Ovary (tissue), 7 donors: ENCODE measurements at regions not wholly inside any gene's neighbourhood (a gene's known extent, or its start where the extent isn't known, plus 50 kb on each side); places are given as distances from the start of the nearest gene placed in this dataset.

Experiments used
- DNase-seq, 5 donors: peaks; one replicate each; pipeline ENCODE4 v3.0.0-alpha.2; 2019 to 2020
- H3K27ac ChIP-seq, 2 donors: fragments of 200-600 bp; one replicate each; pipeline versions ENCODE4 v1.5.1 to v1.8.0; 2019 to 2022
- H3K27me3 ChIP-seq: fragments of 200-600 bp; one replicate; pipeline ENCODE4 v1.8.0; 2022
- H3K36me3 ChIP-seq: fragments of 200-600 bp; sonication (generic); one replicate; pipeline ENCODE4 v1.5.1; 2019
- H3K4me1 ChIP-seq: one replicate; pipeline ENCODE4 v1.8.1; 2013; ENCODE audit warnings: mild to moderate bottlenecking, moderate library complexity; ENCODE audit not compliant: insufficient read depth
- H3K4me3 ChIP-seq: fragments of 200-600 bp; sonication (generic); one replicate; pipeline ENCODE4 v1.5.1; 2017
- H3K9me3 ChIP-seq, 2 donors: fragments of 200-600 bp in 1 of 2; sonication (generic) in 1 of 2; one replicate each; pipeline versions ENCODE4 v1.5.1 to v1.8.1; 2013 to 2019; ENCODE audit warnings: mild to moderate bottlenecking in 1 of 2, moderate library complexity in 1 of 2
- EP300 ChIP-seq: sonication (generic); formaldehyde crosslinking; IDR thresholded peaks from one replicate; pipeline ENCODE4 v1.6.1; 2017; ENCODE audit warnings: antibody characterized with exemption
- POLR2A ChIP-seq: fragments of 450-650 bp; IDR thresholded peaks from one replicate; pipeline ENCODE4 v1.6.1; 2017; ENCODE audit warnings: antibody characterized with exemption, mild to moderate bottlenecking, moderate library complexity
- WGBS, 3 donors: extraction: QIAGEN DNeasy Blood & Tissue Kit in 1 of 3; methylation state at CpG; one replicate each; pipeline versions ENCODE4 v1.1.5 to v1.1.7; 2013 to 2017; 5-methylcytosine and 5-hydroxymethylcytosine counted together
- intact Hi-C, 4 donors: fragments of 100-400 bp; cut with DNase I; formaldehyde crosslinking; loops; one replicate each; pipeline versions ENCODE4 v1.11.0 to v1.15.1; 2022 to 2023
- TF ChIP-seq, protein P1 (sequence below), 3 donors: fragments of 450-650 bp in 2 of 3; fragments of 200-600 bp in 1 of 3; IDR thresholded peaks; one replicate each; pipeline versions ENCODE4 v1.5.1 to v1.8.0; 2016 to 2022; ENCODE audit warnings: antibody characterized with exemption in 3 of 3, mild to moderate bottlenecking in 1 of 3
- donor health status: DM: no; HTN: no; CAD: no; lungs with moderate emphysema.
- donor health status: DM: no; HTN: no; CAD: no.
- donor health status: Bipolar disorder and iron deficiency.
- donor health status: DM: no; HTN: no; CAD: no.
- donor health status: DM: yes; HTN: yes; CAD: no.

- 29 to 32% (median 30%) methylated on average over 5 of the region's 5 CpGs for WGBS, 3 donors
- no peaks in the 10 kb centered on the region for H3K27me3 ChIP-seq
- H3K27ac ChIP-seq = no peak overlapping the region
- intact Hi-C loops = no loop called here
- DNase-seq = no peak
- no peaks in the 10 kb centered on the region for H3K4me1 ChIP-seq
- no peak overlapping the region for H3K4me3 ChIP-seq
- no peaks in the 10 kb centered on the region for H3K36me3 ChIP-seq
- no peaks in the 10 kb centered on the region for H3K9me3 ChIP-seq
- TF ChIP-seq POLR2A (no peak), EP300 (no peak)
- TF ChIP-seq, protein P1, sequence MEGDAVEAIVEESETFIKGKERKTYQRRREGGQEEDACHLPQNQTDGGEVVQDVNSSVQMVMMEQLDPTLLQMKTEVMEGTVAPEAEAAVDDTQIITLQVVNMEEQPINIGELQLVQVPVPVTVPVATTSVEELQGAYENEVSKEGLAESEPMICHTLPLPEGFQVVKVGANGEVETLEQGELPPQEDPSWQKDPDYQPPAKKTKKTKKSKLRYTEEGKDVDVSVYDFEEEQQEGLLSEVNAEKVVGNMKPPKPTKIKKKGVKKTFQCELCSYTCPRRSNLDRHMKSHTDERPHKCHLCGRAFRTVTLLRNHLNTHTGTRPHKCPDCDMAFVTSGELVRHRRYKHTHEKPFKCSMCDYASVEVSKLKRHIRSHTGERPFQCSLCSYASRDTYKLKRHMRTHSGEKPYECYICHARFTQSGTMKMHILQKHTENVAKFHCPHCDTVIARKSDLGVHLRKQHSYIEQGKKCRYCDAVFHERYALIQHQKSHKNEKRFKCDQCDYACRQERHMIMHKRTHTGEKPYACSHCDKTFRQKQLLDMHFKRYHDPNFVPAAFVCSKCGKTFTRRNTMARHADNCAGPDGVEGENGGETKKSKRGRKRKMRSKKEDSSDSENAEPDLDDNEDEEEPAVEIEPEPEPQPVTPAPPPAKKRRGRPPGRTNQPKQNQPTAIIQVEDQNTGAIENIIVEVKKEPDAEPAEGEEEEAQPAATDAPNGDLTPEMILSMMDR (IDR thresholded peaks at IDR 0.05) = no peak
Measured at GRCh38 chr5:62041156-62041756, 264.8 kb upstream of the KIF2A start.

DNA sequence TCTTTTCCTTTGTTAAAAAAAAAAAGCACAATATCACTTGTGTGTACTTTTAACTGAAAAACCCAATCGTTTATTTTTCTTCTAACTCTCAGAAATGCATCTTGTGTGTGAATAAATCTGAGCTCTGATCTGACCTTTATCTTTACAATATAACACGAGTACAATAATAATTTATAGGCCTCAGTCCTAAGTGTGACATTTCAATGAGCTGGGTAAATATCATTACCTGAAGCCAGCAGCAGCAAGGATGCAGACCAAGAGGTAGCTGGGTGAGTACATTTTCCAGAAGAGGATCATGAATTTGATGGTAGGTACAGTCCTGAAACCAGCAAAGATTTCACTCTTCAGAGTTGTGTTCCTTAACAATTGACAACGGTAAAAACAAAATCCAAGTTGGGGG lies 264.0 kb upstream of the KIF2A start:
- Histone ChIP-seq H3K36me3 (no peaks in the 10 kb centered on the region), H3K4me3 (no peak overlapping the region), H3K4me1 (no peaks in the 10 kb centered on the region), H3K27me3 (no peaks in the 10 kb centered on the region), H3K27ac (no peak overlapping the region), H3K9me3 (no peaks in the 10 kb centered on the region)
- intact Hi-C loops = no loop called here
- WGBS, 3 donors = 30 to 39% (median 32%) methylated on average over 3 of the region's 3 CpGs
- TF ChIP-seq EP300 = no peak
- no peak for TF ChIP-seq POLR2A
- TF ChIP-seq, protein P1 (IDR thresholded peaks at IDR 0.05) = no peak
- DNase-seq = no peak

GRCh38 chr5:62043289-62044280 lies 262.4 kb upstream of the KIF2A start:
- WGBS, 3 donors = 13 to 20% (median 16%) methylated on average over 4 of the region's 4 CpGs
- H3K4me3 ChIP-seq = no peak overlapping the region
- DNase-seq = no peak

DNA sequence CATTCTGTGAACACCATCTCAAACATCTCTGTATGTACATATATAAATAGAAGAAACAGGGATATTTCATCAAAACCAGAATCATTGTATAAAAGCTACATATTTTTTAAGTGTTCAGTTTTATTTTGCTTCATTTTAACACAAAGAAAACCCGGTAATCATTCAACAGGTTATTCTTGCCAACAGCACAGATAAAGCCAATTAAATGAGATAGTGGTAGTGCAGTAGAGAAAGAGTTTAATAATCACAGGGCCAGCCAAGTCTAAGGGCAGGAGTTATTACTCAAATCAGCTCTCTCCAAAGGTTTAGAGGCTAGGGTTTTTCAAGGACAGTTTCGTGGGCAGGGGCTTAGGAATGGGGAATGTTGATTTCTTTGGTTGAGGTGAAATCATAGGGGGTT lies 261.0 kb upstream of the KIF2A start:
- intact Hi-C loops = no loop called here
- 13 to 26% (median 17%) methylated on average over 2 of the region's 2 CpGs for WGBS, 3 donors
- Histone ChIP-seq H3K4me1 (no peaks in the 10 kb centered on the region), H3K4me3 (no peak overlapping the region), H3K27ac (no peak overlapping the region), H3K36me3 (no peaks in the 10 kb centered on the region), H3K27me3 (no peaks in the 10 kb centered on the region), H3K9me3 (no peaks in the 10 kb centered on the region)
- no peak for TF ChIP-seq POLR2A
- no peak for TF ChIP-seq EP300
- TF ChIP-seq, protein P1 (IDR thresholded peaks at IDR 0.05) = no peak
- DNase-seq = no peak

More at GRCh38 chr5:62043289-62044280, 262.4 kb upstream of the KIF2A start:
- no peaks in the 10 kb centered on the region for H3K4me1 ChIP-seq
- TF ChIP-seq POLR2A (no peak), EP300 (no peak)
- TF ChIP-seq, protein P1 (IDR thresholded peaks at IDR 0.05) = no peak
- H3K9me3 ChIP-seq = no peaks in the 10 kb centered on the region
- intact Hi-C loops = no loop called here
- no peak overlapping the region for H3K27ac ChIP-seq
- H3K27me3 ChIP-seq = no peaks in the 10 kb centered on the region
- no peaks in the 10 kb centered on the region for H3K36me3 ChIP-seq
